ENCODE measurements at regions not wholly inside any gene's neighbourhood (a gene's known extent, or its start where the extent isn't known, plus 50 kb on each side); places are given as distances from the start of the nearest gene placed in this dataset.

DNA sequence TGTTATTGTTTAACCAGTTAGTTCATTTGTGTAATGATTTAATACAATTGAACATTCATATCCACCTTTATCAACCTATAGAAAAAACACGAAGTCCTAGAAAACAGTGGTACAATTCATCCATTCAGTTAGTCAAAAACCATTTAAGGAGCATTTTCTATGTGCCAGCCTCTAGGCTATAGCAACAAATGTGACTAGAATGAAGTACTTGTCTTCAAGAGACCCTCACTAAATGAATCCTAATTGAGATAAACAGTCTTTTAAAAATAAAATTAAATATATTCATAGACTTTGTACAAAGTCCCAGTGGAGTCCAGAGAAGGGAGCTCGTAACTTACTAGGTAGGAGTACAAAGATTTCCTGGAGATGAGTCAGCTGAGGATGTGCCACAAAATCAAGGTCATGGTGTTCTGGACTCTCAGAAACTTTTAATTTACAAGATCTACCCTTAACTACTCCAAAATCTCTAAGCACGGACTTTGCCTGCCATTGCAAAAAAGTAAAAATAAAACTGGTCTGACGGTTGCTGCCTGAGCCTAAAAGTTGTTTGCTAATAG is 430.7 kb upstream of the DCN start:
- ATAC-seq = no peak

- no peak for ATAC-seq
Observed at GRCh38 chr12:91610561-91610960, 427.9 kb upstream of the DCN start.

DNA sequence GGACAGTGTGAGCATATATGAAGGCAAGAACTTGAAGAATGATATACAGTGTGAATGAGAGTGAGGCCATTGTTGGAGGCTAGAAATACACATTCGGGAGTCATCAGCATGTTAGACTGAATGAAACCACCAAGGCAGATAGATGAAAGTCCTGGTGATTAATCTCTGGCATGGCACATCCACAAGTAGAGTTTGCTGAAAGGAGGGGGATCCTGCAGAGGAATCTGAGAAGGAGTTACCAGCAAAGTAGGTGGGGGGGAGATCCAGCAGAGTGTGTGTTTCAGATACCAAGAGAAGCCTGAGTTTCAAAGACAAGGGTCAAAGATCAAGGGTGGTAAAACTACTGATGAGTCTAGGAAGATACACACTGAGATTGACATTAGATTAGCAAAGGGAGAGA is 426.7 kb upstream of the DCN start:
- ATAC-seq = peak in 1 of 2 donors; percentile 21

DNA sequence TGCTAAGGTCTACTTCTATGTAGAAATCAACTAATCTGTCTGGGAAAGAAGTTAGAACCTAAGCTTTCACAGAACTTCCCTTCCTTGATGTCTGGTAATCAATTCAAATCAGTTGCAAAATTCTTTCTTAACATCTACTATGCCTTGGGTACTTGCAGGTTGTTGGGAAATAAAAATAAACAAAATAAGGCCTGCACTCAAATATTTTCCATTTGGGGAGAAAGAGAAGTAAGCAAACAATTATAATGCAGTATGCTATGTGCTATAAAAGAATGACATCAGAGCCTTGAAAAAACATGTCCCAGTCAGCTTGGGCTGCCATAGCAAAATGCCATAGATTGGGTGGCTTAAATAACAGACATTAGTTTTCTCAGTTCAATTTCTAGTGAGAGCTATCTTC is 425.9 kb upstream of the DCN start:
- ATAC-seq = no peak

DNA sequence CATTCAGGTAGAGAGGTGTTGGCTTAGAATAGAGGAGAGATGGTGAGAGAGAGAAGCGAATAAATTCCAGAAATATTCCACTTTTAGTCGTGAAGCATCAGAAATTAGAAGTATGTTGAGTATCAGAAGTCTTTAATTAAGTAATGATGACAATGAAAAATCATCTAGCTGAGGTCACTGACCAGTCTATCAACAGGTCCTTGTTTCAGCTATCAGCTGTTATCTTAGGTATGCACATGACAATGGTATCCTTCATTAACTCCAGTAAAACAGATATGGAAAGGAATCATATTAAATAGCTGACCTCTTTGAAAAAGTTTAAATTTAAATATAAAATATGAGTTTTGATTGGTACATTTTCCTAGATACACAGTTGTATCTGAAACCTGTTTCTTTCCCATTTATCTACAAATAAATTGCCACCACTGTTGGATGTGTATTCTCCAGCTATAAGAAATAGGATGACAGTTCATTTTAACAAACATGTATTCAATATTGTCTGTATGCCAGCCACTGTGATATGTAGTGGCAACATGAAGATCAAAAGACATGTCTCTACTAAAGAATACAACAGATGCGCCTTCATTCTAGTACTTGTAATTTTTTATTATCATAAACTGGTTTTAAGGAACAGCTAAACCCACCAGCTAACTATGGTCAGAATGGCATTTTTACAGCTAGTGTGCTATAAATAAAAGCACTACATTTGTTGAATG is 424.2 kb upstream of the DCN start:
- ATAC-seq = no peak

DNA sequence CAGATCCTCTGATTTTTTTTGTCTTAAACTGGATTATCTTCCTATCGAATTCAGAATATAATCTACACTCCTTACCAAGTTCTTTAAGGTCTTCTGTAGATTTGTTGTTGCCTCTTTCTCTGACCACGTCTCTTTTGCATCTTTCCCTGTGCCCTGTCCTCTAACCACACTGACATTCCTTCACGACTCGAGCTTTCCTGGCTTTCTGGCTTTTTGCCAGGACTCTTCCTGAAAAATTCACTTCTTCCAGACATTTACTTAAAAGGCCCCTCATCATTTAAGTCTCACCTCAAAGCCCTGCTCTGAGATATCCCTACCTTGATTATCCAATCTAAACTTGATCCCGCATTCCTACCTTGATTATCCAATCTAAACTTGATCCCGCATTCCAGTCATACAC is 422.3 kb upstream of the DCN start:
- no peak for ATAC-seq

- no peak for ATAC-seq
Observed at GRCh38 chr12:91603060-91603459, 420.4 kb upstream of the DCN start.

GRCh38 chr12:91601054-91601453 is 418.4 kb upstream of the DCN start:
- no peak for ATAC-seq

GRCh38 chr12:91594715-91595114 is 412.1 kb upstream of the DCN start:
- ATAC-seq = no peak

DNA sequence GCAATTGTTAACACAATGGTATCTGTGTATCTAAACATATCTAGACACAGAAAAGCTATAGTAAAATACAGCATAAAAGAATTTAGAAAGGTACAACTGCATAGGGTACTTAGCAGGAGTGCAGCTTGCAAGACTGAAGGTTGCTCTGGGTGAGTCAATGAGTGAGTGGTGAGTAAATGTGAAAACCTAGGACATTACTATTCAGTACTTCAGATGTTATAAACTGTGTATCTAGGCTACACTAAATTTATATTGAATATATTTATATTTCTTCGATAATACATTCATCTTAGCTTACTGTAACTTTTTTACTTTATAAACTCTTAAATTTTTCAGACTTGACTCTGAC is 409.0 kb upstream of the DCN start:
- peak; percentile 65 to 80 for ATAC-seq

GRCh38 chr12:91590966-91591638 is 408.5 kb upstream of the DCN start:
- peak; percentile 55 to 56 for ATAC-seq

DNA sequence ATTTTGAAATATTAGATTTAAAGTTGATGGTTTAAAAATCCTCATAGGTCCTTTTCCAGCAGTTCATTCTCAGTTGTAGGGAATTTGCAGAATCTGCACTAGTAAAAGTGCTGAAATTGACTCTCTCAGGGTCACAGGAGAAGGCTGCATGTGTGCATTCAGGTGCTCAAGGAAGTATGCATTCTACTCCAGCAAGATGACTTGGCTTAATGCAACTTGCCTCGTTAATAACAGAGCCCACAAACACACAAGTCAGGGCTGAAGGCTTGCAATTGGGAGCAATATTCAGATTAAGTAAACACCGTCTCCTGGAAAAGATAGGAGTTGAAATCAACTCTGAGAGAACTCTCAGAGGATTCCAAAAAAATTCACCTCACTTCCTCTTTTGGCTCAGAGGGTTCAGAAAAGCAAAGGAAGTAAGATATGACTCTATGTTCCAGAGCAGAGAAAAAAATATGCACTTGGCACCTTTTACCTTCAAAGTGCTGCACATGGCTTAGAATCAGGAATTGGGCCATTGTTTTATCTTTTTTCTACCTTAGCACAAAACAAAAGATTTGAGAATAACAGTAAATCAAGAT is 406.3 kb upstream of the DCN start:
- ATAC-seq = no peak

GRCh38 chr12:91586015-91586414 is 403.4 kb upstream of the DCN start:
- ATAC-seq = no peak

GRCh38 chr12:91582811-91583210 is 400.2 kb upstream of the DCN start:
- no peak for ATAC-seq

- peak in 1 of 2 donors; percentile 25 for ATAC-seq
Observed at GRCh38 chr12:91579516-91580263, 397.1 kb upstream of the DCN start.

DNA sequence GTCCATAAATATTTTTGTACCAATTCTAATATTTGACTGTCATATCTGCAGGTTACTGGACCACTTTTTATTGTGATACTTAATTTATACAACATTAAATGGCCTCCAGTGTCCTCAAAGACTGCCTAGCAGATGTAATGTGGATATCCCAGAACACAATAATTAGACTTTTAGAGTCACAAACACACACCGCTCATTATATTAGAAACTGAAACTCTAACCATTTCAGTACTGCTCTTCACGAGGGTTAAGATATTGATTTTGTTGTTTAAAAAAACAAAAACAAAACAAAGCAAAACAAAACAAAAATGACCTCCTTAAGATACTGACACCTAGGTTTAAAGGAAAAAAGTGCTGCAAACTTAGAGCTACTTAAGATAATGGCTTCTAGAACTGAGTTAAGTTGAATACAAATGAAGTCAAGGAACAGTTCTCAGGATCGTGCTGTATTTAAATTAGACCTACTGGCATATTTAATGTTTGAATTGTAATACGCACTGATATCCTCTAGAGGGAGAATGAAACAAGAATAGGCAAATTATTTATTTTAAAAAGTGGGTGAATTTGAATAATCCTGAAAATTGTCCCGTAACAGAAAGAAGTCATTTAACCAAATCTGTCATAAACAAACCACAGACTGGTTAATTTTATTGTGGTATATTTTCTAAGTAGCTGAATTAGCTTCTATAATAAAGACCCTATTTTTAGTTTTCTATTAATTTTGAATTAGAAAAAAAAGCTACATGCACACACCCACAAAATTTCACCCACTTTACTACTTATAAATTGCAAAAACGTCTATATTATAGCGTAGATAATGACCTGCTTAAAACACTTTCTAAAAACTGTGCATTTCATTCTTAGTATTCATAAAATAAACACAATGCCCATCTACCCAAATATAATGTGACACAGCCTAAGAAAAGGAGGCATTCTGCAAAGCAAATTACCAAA is 395.2 kb upstream of the DCN start:
- peak in 1 of 2 donors; percentile 67 for ATAC-seq

DNA sequence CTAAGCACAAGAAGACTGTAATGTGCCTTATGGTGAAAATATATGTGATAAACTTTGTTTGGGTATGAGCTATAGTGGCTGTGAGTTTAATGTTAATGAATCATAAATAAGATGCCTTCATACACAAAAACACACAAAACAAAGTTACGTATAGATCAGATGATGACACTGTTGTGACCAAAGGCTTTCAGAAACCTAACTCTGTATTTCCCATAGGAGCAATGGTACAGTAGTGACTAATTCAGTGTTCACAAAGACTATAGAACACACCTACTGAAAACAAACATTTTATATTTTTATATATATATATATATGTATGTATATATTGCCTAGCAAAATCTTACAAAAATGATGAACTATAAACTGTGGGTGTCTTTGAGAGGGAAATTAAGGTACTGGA is 393.8 kb upstream of the DCN start:
- no peak for ATAC-seq

DNA sequence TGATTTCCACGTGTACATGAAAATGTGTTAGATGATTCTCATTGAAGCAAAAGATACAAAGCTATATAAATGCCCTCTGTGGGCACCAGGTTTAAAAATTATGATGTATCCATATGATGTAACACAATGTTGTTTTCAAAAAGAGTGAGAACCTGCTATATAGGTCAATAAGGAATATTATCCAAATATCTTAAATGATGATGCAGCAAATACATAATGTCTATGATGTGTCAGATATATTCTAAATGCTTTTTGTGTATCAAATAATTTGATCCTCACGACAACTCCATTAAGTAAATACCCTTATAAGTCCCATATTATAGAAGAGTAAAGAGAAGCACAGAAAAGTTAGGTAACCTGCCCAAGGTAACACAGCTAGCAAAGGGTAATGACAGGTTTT is 393.0 kb upstream of the DCN start:
- no peak for ATAC-seq

- no peak for ATAC-seq
Observed at GRCh38 chr12:91574975-91575374, 392.4 kb upstream of the DCN start.

DNA sequence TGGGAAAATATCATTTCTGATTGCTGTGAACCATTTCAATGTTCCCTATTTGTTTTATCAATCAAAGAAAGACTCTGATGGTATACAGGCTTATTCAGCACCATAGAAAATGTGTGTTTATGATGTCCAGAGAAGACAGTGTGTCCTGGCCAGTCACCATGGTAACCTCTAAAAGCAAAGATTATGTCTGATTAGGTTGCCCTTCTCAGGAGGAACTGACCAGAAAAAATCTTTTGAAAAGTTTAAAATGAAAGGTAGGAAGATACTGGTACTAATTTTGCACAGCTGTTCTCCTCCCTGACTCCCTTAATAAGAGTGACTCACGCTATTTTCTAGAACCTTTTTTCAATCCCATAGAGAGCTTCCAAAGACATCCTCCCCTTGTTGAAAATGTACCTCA is 391.8 kb upstream of the DCN start:
- ATAC-seq = no peak

DNA sequence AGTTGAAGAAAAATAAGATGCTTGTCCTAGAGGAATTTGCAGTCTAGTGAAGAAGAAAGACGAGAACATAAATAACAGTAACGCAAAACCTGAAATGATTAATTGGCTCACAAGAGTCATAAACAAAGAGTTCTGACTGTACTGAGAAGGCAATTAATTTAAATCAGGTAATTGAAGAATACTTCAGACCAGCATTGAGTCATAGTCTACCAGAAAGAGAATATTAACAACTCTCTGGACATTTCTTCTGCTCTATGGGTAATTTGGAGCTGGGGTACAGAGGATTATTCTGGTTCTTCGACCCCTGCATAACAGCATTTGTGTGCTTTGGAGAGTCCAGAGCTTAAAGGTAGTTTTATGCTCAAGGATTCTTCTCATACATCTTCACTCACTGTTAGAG is 390.3 kb upstream of the DCN start:
- ATAC-seq = no peak

GRCh38 chr12:91567100-91567485 is 384.5 kb upstream of the DCN start:
- no peak for ATAC-seq
